Keratinocyte (primary cell): ENCODE measurements at regions not wholly inside any gene's neighbourhood (a gene's known extent, or its start where the extent isn't known, plus 50 kb on each side); places are given as distances from the start of the nearest gene placed in this dataset.

Source experiments
- DNase-seq: peaks from one replicate; pipeline ENCODE4 v3.0.0-alpha.2; 2011; ENCODE audit warnings: low read depth, missing footprints, low spot score
- FAIRE-seq: peaks from 2 replicates; lab custom pipeline; 2011; peaks lifted over from hg19 to GRCh38; lab: Jason Lieb, UNC
- H2AFZ ChIP-seq: 2 replicates; pipeline ENCODE4 v1.6.0; 2012; ENCODE audit warnings: low read length, control low read depth, inconsistent platforms; ENCODE audit not compliant: control insufficient read depth
- H3K27ac ChIP-seq: 2 replicates; pipeline ENCODE4 v1.5.1; 2011; ENCODE audit warnings: low read length; ENCODE audit not compliant: control insufficient read depth, insufficient read depth
- H3K27me3 ChIP-seq: 3 replicates; pipeline ENCODE4 v1.6.0; 2011; ENCODE audit warnings: low read length; ENCODE audit not compliant: control insufficient read depth, insufficient read depth; ENCODE audit errors: extremely low read depth
- H3K36me3 ChIP-seq, 2 experiments: 2 replicates in 1 of 2; 3 replicates in 1 of 2; pipeline ENCODE4 v1.5.1; 2011; ENCODE audit warnings: low read length in 2 of 2, mild to moderate bottlenecking in 1 of 2; ENCODE audit not compliant: control insufficient read depth in 2 of 2, insufficient read depth in 2 of 2; ENCODE audit errors: extremely low read depth in 1 of 2
- H3K4me1 ChIP-seq: 3 replicates; pipeline ENCODE4 v1.5.1; 2011; ENCODE audit warnings: low read length; ENCODE audit not compliant: control insufficient read depth, insufficient read depth; ENCODE audit errors: extremely low read depth
- H3K4me2 ChIP-seq: 3 replicates; pipeline ENCODE4 v1.6.0; 2011; ENCODE audit warnings: low read depth, low read length; ENCODE audit not compliant: control insufficient read depth, insufficient read depth; ENCODE audit errors: extremely low read depth
- H3K4me3 ChIP-seq, 3 experiments: fragments of 200-600 bp in 1 of 3; sonication (generic) in 1 of 3; 2 replicates in 2 of 3; 3 replicates in 1 of 3; pipeline ENCODE4 v1.5.1; 2011 to 2016; ENCODE audit warnings: low read length in 3 of 3, mild to moderate bottlenecking in 3 of 3, control low read depth in 2 of 3, inconsistent platforms in 1 of 3, low read depth in 1 of 3, mixed read lengths in 1 of 3, mixed run types in 1 of 3, moderate library complexity in 1 of 3; ENCODE audit not compliant: control insufficient read depth in 2 of 3, insufficient read depth in 2 of 3; ENCODE audit errors: extremely low read depth in 1 of 3
- H3K79me2 ChIP-seq: 2 replicates; pipeline ENCODE4 v1.6.0; 2012; ENCODE audit warnings: low read length; ENCODE audit not compliant: control insufficient read depth, insufficient read depth
- H3K9ac ChIP-seq: 3 replicates; pipeline ENCODE4 v1.6.0; 2011; ENCODE audit warnings: low read length; ENCODE audit not compliant: control insufficient read depth, insufficient read depth; ENCODE audit errors: extremely low read depth
- H3K9me1 ChIP-seq: 3 replicates; pipeline ENCODE4 v1.6.0; 2011; ENCODE audit warnings: low read length; ENCODE audit not compliant: control insufficient read depth, insufficient read depth; ENCODE audit errors: extremely low read depth
- H3K9me3 ChIP-seq: 2 replicates; pipeline ENCODE4 v1.5.1; 2012; ENCODE audit warnings: low read depth, low read length; ENCODE audit not compliant: control insufficient read depth
- H4K20me1 ChIP-seq: 3 replicates; pipeline ENCODE4 v1.6.0; 2011; ENCODE audit warnings: low read length; ENCODE audit not compliant: control insufficient read depth, insufficient read depth; ENCODE audit errors: extremely low read depth
- EZH2 ChIP-seq: IDR thresholded peaks from one replicate; pipeline ENCODE4 v1.6.1; 2012; ENCODE audit warnings: inconsistent platforms, mild to moderate bottlenecking, low read length, moderate library complexity
- dilution Hi-C: fragments of 300-500 bp; cut with MboI; formaldehyde crosslinking; loops from one replicate; pipeline ENCODE4 v1.7.0; 2020; ENCODE audit warnings: low sequenced_read_pairs; ENCODE audit not compliant: extremely low pct_ligation_motif_present
- TF ChIP-seq, protein P1 (sequence below), 3 experiments: IDR thresholded peaks in 1 of 3; conservative IDR thresholded peaks in 1 of 3; optimal IDR thresholded peaks in 1 of 3; 2 replicates in 2 of 3; 3 replicates in 1 of 3; pipeline versions ENCODE3 to v1.5.1; 2011; ENCODE audit warnings: low read length in 3 of 3, mild to moderate bottlenecking in 3 of 3, moderate library complexity in 2 of 3, control low read depth in 1 of 3, inconsistent platforms in 1 of 3; ENCODE audit not compliant: insufficient read depth in 2 of 3; ENCODE audit errors: extremely low read depth in 1 of 3

DNA sequence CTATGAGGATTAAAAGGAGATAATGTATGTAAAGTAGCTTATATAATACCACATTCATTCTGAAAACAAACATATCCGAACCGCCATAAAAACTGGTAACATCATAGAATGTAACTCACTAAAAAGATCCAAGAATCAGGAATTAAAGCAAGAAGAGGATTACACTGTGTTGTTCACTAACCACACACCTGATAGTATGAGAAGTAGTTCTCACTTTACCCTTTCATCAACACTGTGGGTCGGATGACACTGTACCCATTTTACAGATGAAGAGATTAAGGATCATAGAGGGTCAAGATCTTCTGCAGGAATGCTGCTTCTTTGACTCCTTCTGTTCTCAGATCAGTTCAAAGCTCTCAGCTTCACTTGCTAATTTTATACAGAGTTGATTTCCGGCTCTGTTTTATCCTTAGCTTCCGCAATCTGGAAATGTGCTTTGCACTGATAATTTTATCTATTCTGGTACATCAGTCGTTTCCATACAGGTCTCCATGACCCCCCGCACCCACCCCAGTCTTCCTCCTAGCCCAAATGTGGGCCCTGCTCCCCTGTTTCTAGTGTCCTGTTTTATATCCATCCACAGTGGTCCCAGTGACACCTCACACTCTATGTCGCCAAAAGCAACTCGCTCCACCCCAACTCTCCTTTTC is 288.6 kb upstream of the CCL2 start:
- Histone ChIP-seq H3K9me1 (no peaks in the 10 kb centered on the region), H3K9me3 (no peaks in the 10 kb centered on the region), H3K27me3 (no peaks in the 10 kb centered on the region), H2AFZ (no peak overlapping the region), H3K9ac (no peak overlapping the region), H4K20me1 (no peaks in the 10 kb centered on the region), H3K4me3 (no peak overlapping the region), H3K27ac (no peak overlapping the region), H3K4me1 (peaks cover 5% of the 10 kb centered on the region), H3K79me2 (no peaks in the 10 kb centered on the region), H3K36me3 (no peaks in the 10 kb centered on the region), H3K4me2 (no peak overlapping the region)
- FAIRE-seq (no peak), DNase-seq (no peak)
- dilution Hi-C loops = loop anchor here (25.0 kb wide), 1 partner anchor 171 kb away; no protein-coding TSS in a partner anchor
- TF ChIP-seq EZH2 = no peak
- TF ChIP-seq, protein P1, sequence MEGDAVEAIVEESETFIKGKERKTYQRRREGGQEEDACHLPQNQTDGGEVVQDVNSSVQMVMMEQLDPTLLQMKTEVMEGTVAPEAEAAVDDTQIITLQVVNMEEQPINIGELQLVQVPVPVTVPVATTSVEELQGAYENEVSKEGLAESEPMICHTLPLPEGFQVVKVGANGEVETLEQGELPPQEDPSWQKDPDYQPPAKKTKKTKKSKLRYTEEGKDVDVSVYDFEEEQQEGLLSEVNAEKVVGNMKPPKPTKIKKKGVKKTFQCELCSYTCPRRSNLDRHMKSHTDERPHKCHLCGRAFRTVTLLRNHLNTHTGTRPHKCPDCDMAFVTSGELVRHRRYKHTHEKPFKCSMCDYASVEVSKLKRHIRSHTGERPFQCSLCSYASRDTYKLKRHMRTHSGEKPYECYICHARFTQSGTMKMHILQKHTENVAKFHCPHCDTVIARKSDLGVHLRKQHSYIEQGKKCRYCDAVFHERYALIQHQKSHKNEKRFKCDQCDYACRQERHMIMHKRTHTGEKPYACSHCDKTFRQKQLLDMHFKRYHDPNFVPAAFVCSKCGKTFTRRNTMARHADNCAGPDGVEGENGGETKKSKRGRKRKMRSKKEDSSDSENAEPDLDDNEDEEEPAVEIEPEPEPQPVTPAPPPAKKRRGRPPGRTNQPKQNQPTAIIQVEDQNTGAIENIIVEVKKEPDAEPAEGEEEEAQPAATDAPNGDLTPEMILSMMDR (optimal IDR thresholded peaks at IDR 0.05 in 1 of 3, IDR thresholded peaks at IDR 0.05 in 1 of 3, conservative IDR thresholded peaks at IDR 0.05 in 1 of 3; ENCODE audit: extremely low read depth in 1 of 3, insufficient read depth in 2 of 3, low read length in 3 of 3) = no peak

DNA sequence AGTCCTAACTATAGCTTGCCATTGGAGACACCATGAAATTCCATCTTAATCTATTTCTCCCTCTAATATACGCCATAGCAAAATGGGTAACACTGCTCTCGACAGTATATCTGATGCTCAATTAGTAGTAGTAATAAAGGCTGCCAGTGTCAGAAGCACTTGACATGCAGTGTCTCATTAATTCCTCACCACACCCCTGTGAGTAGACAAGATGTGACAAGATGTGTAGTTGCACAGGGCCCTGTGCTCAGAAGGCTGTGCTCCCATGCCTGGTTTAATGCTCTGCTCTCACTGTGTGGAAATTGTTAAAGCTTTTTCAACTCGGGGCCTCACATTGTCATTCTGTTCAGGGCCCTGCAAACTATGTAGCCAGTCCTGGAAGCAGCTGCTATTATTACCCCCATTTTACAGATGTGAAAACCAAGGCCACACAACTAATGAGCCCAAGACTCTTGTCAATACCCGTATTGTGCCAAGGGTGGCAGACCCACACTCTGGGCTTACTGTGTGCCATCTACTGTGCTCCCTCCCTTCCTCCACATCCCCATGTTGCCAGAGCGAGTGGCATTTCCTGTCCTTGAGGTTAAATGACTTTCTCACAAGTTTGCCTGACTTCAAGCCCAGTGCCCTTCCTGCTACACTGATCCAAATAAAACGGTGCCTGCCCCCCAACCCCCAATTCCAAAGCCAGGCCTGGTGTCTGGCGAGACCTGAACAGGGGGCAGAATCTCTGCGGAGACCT is 287.3 kb upstream of the CCL2 start:
- Histone ChIP-seq H3K9me1 (no peaks in the 10 kb centered on the region), H3K36me3 (no peaks in the 10 kb centered on the region), H3K4me1 (peaks cover 5% of the 10 kb centered on the region), H3K27me3 (no peaks in the 10 kb centered on the region), H3K9me3 (no peaks in the 10 kb centered on the region), H2AFZ (no peak overlapping the region), H3K9ac (no peak overlapping the region), H3K4me2 (no peak overlapping the region), H3K4me3 (no peak overlapping the region), H4K20me1 (no peaks in the 10 kb centered on the region), H3K79me2 (no peaks in the 10 kb centered on the region), H3K27ac (no peak overlapping the region)
- FAIRE-seq = no peak
- TF ChIP-seq EZH2 = no peak
- TF ChIP-seq, protein P1 (optimal IDR thresholded peaks at IDR 0.05 in 1 of 3, IDR thresholded peaks at IDR 0.05 in 1 of 3, conservative IDR thresholded peaks at IDR 0.05 in 1 of 3; ENCODE audit: extremely low read depth in 1 of 3, insufficient read depth in 2 of 3, low read length in 3 of 3) = no peak
- no peak for DNase-seq
- dilution Hi-C loops = loop anchor here (25.0 kb wide), 1 partner anchor 170 kb away; no protein-coding TSS in a partner anchor
